ENCODE measurements at regions not wholly inside any gene's neighbourhood (a gene's known extent, or its start where the extent isn't known, plus 50 kb on each side); places are given as distances from the start of the nearest gene placed in this dataset.

GRCh38 chr2:199128476-199129229, 329.1 kb downstream of the SATB2 start:
- TF ChIP-seq POLR2A (IDR thresholded peaks at IDR 0.05) (no peak), CTCF (IDR thresholded peaks at IDR 0.05) (no peak)
- DNase-seq, result no peak
- H3K27ac ChIP-seq, result no peak overlapping the region
- intact Hi-C loops (cut with DNase I), result no loop called here
- no peak overlapping the region for H3K4me3 ChIP-seq
- no peaks in the 10 kb centered on the region for H3K4me1 ChIP-seq (replicated peaks in 1 of 2)
- H3K36me3 ChIP-seq (replicated peaks in 1 of 2), result no peaks in the 10 kb centered on the region
- H3K27me3 ChIP-seq, result no peaks in the 10 kb centered on the region
- 76 to 87% (median 79%) methylated on average over 3 of the region's 3 CpGs for WGBS, 4 donors
- no peaks in the 10 kb centered on the region for H3K9me3 ChIP-seq (replicated peaks in 1 of 3)

GRCh38 chr2:199119796-199120195, 337.9 kb downstream of the SATB2 start:
- no peak for DNase-seq
- H3K9me3 ChIP-seq (replicated peaks in 1 of 3), result no peaks in the 10 kb centered on the region
- intact Hi-C loops (cut with DNase I), result no loop called here
- 87 to 89% (median 88%) methylated on average over 5 of the region's 5 CpGs for WGBS, 4 donors
- H3K4me3 ChIP-seq, result no peak overlapping the region
- H3K27me3 ChIP-seq, result no peaks in the 10 kb centered on the region
- no peak for TF ChIP-seq CTCF (IDR thresholded peaks at IDR 0.05)
- TF ChIP-seq POLR2A (IDR thresholded peaks at IDR 0.05), result no peak
- no peaks in the 10 kb centered on the region for H3K36me3 ChIP-seq (replicated peaks in 1 of 2)
- H3K27ac ChIP-seq, result no peak overlapping the region
- H3K4me1 ChIP-seq (replicated peaks in 1 of 2), result no peaks in the 10 kb centered on the region

- WGBS, 4 donors, result 35 to 52% (median 45%) methylated on average over 3 of the region's 3 CpGs
Observed at GRCh38 chr2:199118673-199119112, 339.0 kb downstream of the SATB2 start.

GRCh38 chr2:199115169-199115568, 342.6 kb downstream of the SATB2 start:
- no peak for DNase-seq
- TF ChIP-seq CTCF (IDR thresholded peaks at IDR 0.05) (no peak), POLR2A (IDR thresholded peaks at IDR 0.05) (no peak)
- no peak overlapping the region for H3K4me3 ChIP-seq
- intact Hi-C loops (cut with DNase I), result no loop called here
- H3K9me3 ChIP-seq (replicated peaks in 1 of 3), result no peaks in the 10 kb centered on the region
- H3K4me1 ChIP-seq (replicated peaks in 1 of 2), result no peaks in the 10 kb centered on the region
- no peaks in the 10 kb centered on the region for H3K27me3 ChIP-seq
- no peaks in the 10 kb centered on the region for H3K36me3 ChIP-seq (replicated peaks in 1 of 2)
- no peak overlapping the region for H3K27ac ChIP-seq
- 75 to 90% (median 88%) methylated on average over 2 of the region's 2 CpGs for WGBS, 4 donors

More at GRCh38 chr2:199118673-199119112, 339.0 kb downstream of the SATB2 start:
- Histone ChIP-seq H3K27ac (no peak overlapping the region), H3K4me1 (replicated peaks in 1 of 2) (no peaks in the 10 kb centered on the region), H3K36me3 (replicated peaks in 1 of 2) (no peaks in the 10 kb centered on the region), H3K27me3 (no peaks in the 10 kb centered on the region), H3K9me3 (replicated peaks in 1 of 3) (no peaks in the 10 kb centered on the region), H3K4me3 (no peak overlapping the region)
- intact Hi-C loops (cut with DNase I), result no loop called here
- DNase-seq, result no peak
- no peak for TF ChIP-seq CTCF (IDR thresholded peaks at IDR 0.05)
- TF ChIP-seq POLR2A (IDR thresholded peaks at IDR 0.05), result no peak
